Upper lobe of right lung (tissue), 1 donor: ENCODE measurements at regions not wholly inside any gene's neighbourhood (a gene's known extent, or its start where the extent isn't known, plus 50 kb on each side); places are given as distances from the start of the nearest gene placed in this dataset.

ENCODE experiments used
- ATAC-seq: fragments of 200-7000 bp; cut with Tn5 transposase; one replicate; pipeline ENCODE4 v1.9.1; 2020; ENCODE audit warnings: mild to moderate bottlenecking, moderate library complexity
- DNase-seq: peaks from one replicate; pipeline ENCODE4 v3.0.0-alpha.2; 2020
- H3K27ac ChIP-seq: fragments of 200-600 bp; one replicate; pipeline ENCODE4 v1.8.0; 2022
- H3K27me3 ChIP-seq: fragments of 200-600 bp; one replicate; pipeline ENCODE4 v1.8.0; 2022; ENCODE audit warnings: mild to moderate bottlenecking
- H3K36me3 ChIP-seq: fragments of 200-600 bp; one replicate; pipeline ENCODE4 v1.8.0; 2022
- H3K4me1 ChIP-seq: fragments of 200-600 bp; one replicate; pipeline ENCODE4 v1.8.0; 2022
- H3K4me3 ChIP-seq: fragments of 200-600 bp; one replicate; pipeline ENCODE4 v1.8.0; 2022; ENCODE audit warnings: mild to moderate bottlenecking
- H3K9me3 ChIP-seq: fragments of 200-600 bp; one replicate; pipeline ENCODE4 v1.8.0; 2022
- intact Hi-C: fragments of 100-400 bp; cut with DNase I; formaldehyde crosslinking; loops from one replicate; pipeline ENCODE4 v1.11.0; 2022
- TF ChIP-seq, protein P1 (sequence below): fragments of 200-600 bp; IDR thresholded peaks from one replicate; pipeline ENCODE4 v1.8.0; 2022; ENCODE audit warnings: antibody characterized with exemption
- donor health status: DM: no; HTN: yes; CAD: no; lungs with severe emphysema.

DNA sequence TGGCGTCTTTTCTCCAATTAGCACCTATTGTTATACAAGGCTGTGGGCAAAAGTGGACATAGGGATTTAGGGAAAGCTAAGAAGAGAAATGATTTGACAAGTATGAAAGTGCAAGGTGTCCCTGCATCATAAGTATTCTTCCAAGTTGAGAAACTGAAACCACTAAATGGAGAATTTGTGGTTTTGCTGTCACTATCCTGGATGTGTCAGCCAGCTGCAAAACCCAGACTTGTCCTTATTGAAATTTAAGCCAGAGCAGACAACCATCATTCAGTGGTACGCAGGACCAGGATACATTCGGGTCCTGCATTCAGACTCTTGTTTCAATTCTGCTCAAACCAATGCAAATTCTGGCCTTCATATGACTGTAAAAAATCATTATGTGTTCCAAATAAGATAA lies 384.8 kb upstream of the TGFBR2 start:
- ATAC-seq: peak; percentile 36
- Histone ChIP-seq H3K27me3 (no peaks in the 10 kb centered on the region), H3K27ac (no peak overlapping the region), H3K36me3 (no peaks in the 10 kb centered on the region), H3K4me3 (no peak overlapping the region), H3K4me1 (no peaks in the 10 kb centered on the region), H3K9me3 (no peaks in the 10 kb centered on the region)
- intact Hi-C loops: no loop called here
- TF ChIP-seq, protein P1, sequence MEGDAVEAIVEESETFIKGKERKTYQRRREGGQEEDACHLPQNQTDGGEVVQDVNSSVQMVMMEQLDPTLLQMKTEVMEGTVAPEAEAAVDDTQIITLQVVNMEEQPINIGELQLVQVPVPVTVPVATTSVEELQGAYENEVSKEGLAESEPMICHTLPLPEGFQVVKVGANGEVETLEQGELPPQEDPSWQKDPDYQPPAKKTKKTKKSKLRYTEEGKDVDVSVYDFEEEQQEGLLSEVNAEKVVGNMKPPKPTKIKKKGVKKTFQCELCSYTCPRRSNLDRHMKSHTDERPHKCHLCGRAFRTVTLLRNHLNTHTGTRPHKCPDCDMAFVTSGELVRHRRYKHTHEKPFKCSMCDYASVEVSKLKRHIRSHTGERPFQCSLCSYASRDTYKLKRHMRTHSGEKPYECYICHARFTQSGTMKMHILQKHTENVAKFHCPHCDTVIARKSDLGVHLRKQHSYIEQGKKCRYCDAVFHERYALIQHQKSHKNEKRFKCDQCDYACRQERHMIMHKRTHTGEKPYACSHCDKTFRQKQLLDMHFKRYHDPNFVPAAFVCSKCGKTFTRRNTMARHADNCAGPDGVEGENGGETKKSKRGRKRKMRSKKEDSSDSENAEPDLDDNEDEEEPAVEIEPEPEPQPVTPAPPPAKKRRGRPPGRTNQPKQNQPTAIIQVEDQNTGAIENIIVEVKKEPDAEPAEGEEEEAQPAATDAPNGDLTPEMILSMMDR: no peak
- DNase-seq: no peak

DNA sequence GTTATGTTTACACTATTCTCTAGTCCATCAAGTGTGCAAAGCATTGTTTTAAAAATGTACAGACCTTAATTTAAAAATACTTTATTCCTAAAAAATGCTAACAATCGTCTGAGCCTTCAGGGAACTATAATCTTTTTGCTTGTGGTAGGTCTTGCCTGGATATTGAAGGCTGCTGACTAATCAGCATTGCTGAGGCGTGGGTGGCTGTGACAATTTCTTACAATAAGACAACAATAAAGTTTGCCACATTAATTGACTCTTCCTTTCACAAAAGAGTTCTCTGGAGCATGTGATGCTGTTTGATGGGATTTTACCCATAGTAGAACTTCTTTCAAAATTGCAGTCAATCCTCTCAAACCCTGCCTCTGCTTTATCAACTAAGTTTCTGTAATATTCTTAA lies 384.0 kb upstream of the TGFBR2 start:
- H3K9me3 ChIP-seq: no peaks in the 10 kb centered on the region
- H3K4me1 ChIP-seq: peaks cover 5% of the 10 kb centered on the region
- intact Hi-C loops: no loop called here
- no peak overlapping the region for H3K4me3 ChIP-seq
- DNase-seq: no peak
- H3K36me3 ChIP-seq: no peaks in the 10 kb centered on the region
- no peaks in the 10 kb centered on the region for H3K27me3 ChIP-seq
- TF ChIP-seq, protein P1: no peak
- no peak for ATAC-seq
- no peak overlapping the region for H3K27ac ChIP-seq

DNA sequence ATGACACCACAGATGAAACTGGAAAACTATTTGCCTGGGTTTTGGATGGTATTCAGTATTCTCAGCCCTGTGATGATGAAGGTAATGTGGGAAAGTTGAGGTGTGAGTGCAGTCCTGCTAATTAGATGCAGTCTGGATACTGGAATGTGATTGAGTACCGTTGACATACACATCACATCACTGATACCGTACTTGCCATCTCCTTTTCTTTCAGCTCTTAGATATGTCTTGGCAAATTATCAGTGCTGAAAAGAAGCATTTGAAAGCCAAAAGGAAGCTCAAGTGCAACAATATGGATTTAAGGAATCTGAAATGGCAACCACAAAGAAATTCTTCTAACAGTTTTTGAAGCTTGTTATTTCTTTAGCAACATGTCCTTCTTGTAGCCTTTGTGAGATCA lies 381.4 kb upstream of the TGFBR2 start:
- ATAC-seq: no peak
- TF ChIP-seq, protein P1: no peak
- Histone ChIP-seq H3K4me3 (no peak overlapping the region), H3K27me3 (no peaks in the 10 kb centered on the region), H3K27ac (no peak overlapping the region), H3K36me3 (no peaks in the 10 kb centered on the region), H3K9me3 (no peaks in the 10 kb centered on the region), H3K4me1 (peaks cover 20% of the 10 kb centered on the region)
- intact Hi-C loops: no loop called here
- no peak for DNase-seq

DNA sequence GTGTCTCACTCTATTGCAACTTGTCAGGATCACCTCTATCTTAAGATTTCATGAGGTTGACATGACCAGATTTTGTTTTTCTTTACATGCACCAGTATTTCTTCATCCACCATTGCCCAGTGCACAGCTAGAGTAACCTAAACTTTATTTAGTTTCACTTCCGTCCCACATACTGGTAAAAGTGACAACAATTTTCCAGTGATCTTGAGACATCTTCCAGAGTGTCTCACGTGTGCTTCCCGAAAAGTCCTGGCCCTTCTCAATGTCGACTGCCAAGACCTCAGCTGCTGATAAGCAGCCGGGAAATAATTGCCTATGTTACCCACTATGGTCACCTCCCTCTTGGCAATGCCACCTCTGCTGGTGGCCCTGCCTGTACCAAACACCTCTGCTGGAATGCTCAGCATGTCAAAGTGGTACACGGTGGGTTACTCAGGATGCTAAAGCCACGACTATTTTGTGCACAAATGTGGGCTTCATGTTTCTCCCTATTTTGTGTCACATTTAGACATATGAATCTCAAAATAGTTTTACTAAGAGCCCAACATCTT lies 379.7 kb upstream of the TGFBR2 start:
- H3K27me3 ChIP-seq: no peaks in the 10 kb centered on the region
- no peaks in the 10 kb centered on the region for H3K36me3 ChIP-seq
- H3K27ac ChIP-seq: no peak overlapping the region
- ATAC-seq: no peak
- no peaks in the 10 kb centered on the region for H3K9me3 ChIP-seq
- TF ChIP-seq, protein P1: no peak
- no peak overlapping the region for H3K4me3 ChIP-seq
- no peak for DNase-seq
- peaks cover 20% of the 10 kb centered on the region for H3K4me1 ChIP-seq
- intact Hi-C loops: no loop called here

DNA sequence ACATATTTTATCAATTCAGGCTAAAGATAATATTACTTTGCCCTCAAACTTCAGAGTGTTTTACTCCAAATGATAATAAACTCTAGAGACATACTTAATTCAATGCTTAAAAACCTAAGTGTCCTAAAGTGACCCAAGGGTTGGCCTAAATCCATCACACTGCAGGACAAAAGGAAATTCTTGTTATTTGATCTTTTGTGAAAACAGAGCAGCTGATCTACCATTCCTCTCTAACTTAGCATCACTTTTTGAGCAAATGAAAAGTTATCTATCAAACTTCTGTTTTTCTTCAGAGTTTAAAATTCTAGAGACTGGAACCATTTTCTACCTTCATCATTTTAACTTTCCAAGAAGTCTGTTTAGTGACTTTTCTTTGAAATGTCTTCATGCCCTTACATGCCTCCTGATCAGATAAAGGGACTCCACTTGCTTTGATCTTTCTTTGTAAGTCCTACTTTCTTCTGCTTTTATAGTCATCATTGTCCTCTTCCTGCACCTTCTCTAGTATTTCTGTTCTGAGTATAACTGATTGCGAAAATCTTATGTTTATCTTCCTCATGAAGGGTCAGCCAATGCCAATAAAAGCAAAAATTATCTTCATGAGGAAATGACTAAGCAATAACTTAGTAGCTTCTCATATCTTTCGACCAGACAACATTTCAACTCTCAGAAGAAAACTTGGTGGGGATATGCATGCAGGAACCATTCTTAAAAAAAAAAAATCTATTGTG lies 378.7 kb upstream of the TGFBR2 start:
- Histone ChIP-seq H3K9me3 (no peaks in the 10 kb centered on the region), H3K4me1 (peaks cover 26% of the 10 kb centered on the region), H3K4me3 (no peak overlapping the region), H3K27ac (peak overlapping the region; percentile 48), H3K27me3 (no peaks in the 10 kb centered on the region), H3K36me3 (no peaks in the 10 kb centered on the region)
- no peak for DNase-seq
- intact Hi-C loops: no loop called here
- TF ChIP-seq, protein P1: no peak
- peak; percentile 67 for ATAC-seq
